Parathyroid adenoma (tissue), 2 donors: ENCODE measurements at regions not wholly inside any gene's neighbourhood (a gene's known extent, or its start where the extent isn't known, plus 50 kb on each side); places are given as distances from the start of the nearest gene placed in this dataset.
"Not testable (repeated sequence)": the region's sequence is repeated elsewhere in the genome, so short reads cannot be mapped to it uniquely, and the experiment has no call there.

Experiments used
- H2AFZ ChIP-seq: fragments of 300-600 bp; sonication (generic); one replicate; pipeline ENCODE4 v1.7.0; 2017; ENCODE audit warnings: antibody characterized with exemption, mild to moderate bottlenecking
- H3K27ac ChIP-seq: fragments of 300-600 bp; sonication (generic); one replicate; pipeline ENCODE4 v1.7.0; 2017
- H3K27me3 ChIP-seq: fragments of 300-600 bp; sonication (generic); one replicate; pipeline ENCODE4 v1.7.0; 2017; ENCODE audit warnings: low read length; ENCODE audit not compliant: control insufficient read depth, insufficient read depth
- H3K36me3 ChIP-seq: fragments of 300-600 bp; sonication (generic); one replicate; pipeline ENCODE4 v1.7.0; 2017; ENCODE audit warnings: low read length; ENCODE audit not compliant: control insufficient read depth, insufficient read depth
- H3K4me1 ChIP-seq: fragments of 300-600 bp; sonication (generic); one replicate; pipeline ENCODE4 v1.7.0; 2017; ENCODE audit warnings: control low read depth
- H3K4me2 ChIP-seq: fragments of 300-600 bp; sonication (generic); one replicate; pipeline ENCODE4 v1.7.0; 2017; ENCODE audit warnings: low read length
- H3K4me3 ChIP-seq: fragments of 300-600 bp; sonication (generic); one replicate; pipeline ENCODE4 v1.7.0; 2017; ENCODE audit warnings: low read depth, low read length
- H3K79me2 ChIP-seq: fragments of 300-600 bp; sonication (generic); one replicate; pipeline ENCODE4 v1.7.0; 2017; ENCODE audit warnings: control low read depth
- H3K9ac ChIP-seq: fragments of 300-600 bp; sonication (generic); one replicate; pipeline ENCODE4 v1.7.0; 2017; ENCODE audit warnings: mild to moderate bottlenecking
- H3K9me3 ChIP-seq: fragments of 300-600 bp; sonication (generic); one replicate; pipeline ENCODE4 v1.7.0; 2017; ENCODE audit warnings: low read length; ENCODE audit not compliant: control insufficient read depth
- TF ChIP-seq, protein P1 (sequence below): fragments of 300-600 bp; sonication (generic); IDR thresholded peaks from one replicate; pipeline ENCODE4 v1.7.0; 2017; ENCODE audit warnings: antibody characterized with exemption, mild to moderate bottlenecking
- donor health status: primary hyperparathyroidism.

DNA sequence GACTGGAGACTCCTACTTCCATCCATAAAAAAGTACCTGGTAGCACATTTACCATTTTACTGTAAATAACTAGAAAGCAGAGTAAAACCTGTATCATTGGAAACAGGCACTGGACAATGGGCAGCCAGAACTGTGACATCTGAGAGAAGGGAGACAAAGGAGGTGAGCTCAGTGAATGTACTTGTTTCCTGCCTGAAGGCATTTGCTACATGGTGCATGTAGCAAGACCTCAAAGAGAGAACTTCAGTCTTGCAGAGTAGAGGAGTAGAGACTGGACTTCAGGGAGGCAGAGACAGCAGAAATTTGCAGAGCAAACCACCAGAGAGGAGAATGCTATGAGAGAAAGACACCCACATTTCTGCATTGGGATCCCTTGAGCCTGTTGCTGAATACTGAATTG lies 171.0 kb upstream of the CCN2 start:
- H3K27ac ChIP-seq: no peak overlapping the region

GRCh38 chr6:132118144-132118543 lies 167.0 kb upstream of the CCN2 start:
- Histone ChIP-seq H3K4me3 (no peak overlapping the region), H3K27me3 (no peaks in the 10 kb centered on the region), H3K4me1 (no peaks in the 10 kb centered on the region), H3K9ac (no peak overlapping the region), H3K4me2 (no peak overlapping the region), H3K9me3 (no peaks in the 10 kb centered on the region), H3K36me3 (no peaks in the 10 kb centered on the region), H2AFZ (no peak overlapping the region), H3K27ac (no peak overlapping the region), H3K79me2 (no peaks in the 10 kb centered on the region)
- TF ChIP-seq, protein P1, sequence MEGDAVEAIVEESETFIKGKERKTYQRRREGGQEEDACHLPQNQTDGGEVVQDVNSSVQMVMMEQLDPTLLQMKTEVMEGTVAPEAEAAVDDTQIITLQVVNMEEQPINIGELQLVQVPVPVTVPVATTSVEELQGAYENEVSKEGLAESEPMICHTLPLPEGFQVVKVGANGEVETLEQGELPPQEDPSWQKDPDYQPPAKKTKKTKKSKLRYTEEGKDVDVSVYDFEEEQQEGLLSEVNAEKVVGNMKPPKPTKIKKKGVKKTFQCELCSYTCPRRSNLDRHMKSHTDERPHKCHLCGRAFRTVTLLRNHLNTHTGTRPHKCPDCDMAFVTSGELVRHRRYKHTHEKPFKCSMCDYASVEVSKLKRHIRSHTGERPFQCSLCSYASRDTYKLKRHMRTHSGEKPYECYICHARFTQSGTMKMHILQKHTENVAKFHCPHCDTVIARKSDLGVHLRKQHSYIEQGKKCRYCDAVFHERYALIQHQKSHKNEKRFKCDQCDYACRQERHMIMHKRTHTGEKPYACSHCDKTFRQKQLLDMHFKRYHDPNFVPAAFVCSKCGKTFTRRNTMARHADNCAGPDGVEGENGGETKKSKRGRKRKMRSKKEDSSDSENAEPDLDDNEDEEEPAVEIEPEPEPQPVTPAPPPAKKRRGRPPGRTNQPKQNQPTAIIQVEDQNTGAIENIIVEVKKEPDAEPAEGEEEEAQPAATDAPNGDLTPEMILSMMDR: no peak

More for the DNA sequence above, 171.0 kb upstream of the CCN2 start:
- Histone ChIP-seq H3K79me2 (no peaks in the 10 kb centered on the region), H2AFZ (no peak overlapping the region), H3K4me2 (no peak overlapping the region), H3K9ac (no peak overlapping the region), H3K4me3 (no peak overlapping the region), H3K9me3 (no peaks in the 10 kb centered on the region), H3K4me1 (no peaks in the 10 kb centered on the region), H3K27me3 (no peaks in the 10 kb centered on the region), H3K36me3 (no peaks in the 10 kb centered on the region)
- TF ChIP-seq, protein P1: no peak

GRCh38 chr6:132115714-132116366 lies 164.7 kb upstream of the CCN2 start:
- Histone ChIP-seq H3K36me3 (no peaks in the 10 kb centered on the region), H3K4me2 (no peak overlapping the region), H3K4me1 (no peaks in the 10 kb centered on the region), H3K27me3 (no peaks in the 10 kb centered on the region), H2AFZ (no peak overlapping the region), H3K79me2 (no peaks in the 10 kb centered on the region), H3K9ac (no peak overlapping the region), H3K9me3 (no peaks in the 10 kb centered on the region), H3K27ac (no peak overlapping the region), H3K4me3 (no peak overlapping the region)
- TF ChIP-seq, protein P1: no peak

DNA sequence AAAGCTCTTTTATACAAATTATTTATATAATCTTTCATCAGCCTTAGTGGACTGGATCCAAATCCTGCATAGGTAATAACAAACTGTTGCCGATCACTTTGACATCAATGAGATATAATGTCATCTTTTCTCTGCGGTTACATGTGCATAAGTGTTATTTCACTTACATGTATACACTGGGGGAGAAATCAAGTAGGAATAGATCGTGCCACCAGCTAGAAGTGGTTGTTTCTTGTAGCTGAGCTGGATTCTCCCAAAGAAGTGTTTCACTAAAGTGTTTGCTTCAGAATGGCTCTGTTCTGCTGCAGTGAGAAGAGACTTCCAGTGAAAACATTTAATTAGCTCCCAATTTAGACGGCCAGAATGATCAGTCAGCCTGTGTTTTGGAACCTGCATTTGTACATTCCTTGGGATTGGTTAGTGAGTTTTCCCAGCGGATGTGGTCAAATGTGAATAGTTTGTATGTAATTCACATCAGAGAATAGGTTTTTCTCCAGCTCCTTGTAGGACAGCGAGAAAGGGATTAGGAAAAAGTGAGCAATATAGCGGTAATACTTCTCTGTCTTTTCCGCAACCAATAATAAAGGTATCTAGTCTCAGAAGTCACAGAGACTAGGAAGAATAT lies 163.1 kb upstream of the CCN2 start:
- H3K27me3 ChIP-seq: no peaks in the 10 kb centered on the region
- H3K79me2 ChIP-seq: no peaks in the 10 kb centered on the region
- no peak overlapping the region for H3K27ac ChIP-seq
- no peak overlapping the region for H3K4me2 ChIP-seq
- H2AFZ ChIP-seq: no peak overlapping the region
- H3K4me1 ChIP-seq: no peaks in the 10 kb centered on the region
- no peaks in the 10 kb centered on the region for H3K36me3 ChIP-seq
- TF ChIP-seq, protein P1: no peak
- no peak overlapping the region for H3K9ac ChIP-seq
- no peak overlapping the region for H3K4me3 ChIP-seq
- H3K9me3 ChIP-seq: no peaks in the 10 kb centered on the region

DNA sequence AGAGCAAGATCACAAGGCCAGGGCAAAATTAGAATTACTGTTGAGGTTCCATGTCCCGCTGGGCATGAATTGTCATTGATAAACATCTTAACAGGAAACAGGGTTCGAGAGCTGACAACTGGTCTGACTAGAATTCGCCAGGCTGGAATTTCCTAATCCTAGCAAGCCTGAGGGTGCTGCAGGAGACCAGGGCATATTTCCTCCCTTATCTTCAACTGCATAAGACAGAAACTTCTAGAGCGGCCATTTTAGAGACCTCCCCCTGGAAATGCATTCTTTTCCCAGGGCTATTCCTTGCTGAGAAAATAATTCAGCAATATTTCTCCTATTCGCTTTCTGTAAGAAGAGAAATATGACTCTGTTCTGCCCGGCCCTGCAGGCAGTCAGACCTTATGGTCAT lies 158.6 kb upstream of the CCN2 start:
- not testable (repeated sequence) for H3K9ac ChIP-seq, H3K9me3 ChIP-seq, H3K27ac ChIP-seq, H3K27me3 ChIP-seq, H3K4me2 ChIP-seq, H3K36me3 ChIP-seq, H2AFZ ChIP-seq, H3K4me3 ChIP-seq, H3K4me1 ChIP-seq, H3K79me2 ChIP-seq
